Cortex of kidney (tissue), 1 donor: ENCODE measurements at regions not wholly inside any gene's neighbourhood (a gene's known extent, or its start where the extent isn't known, plus 50 kb on each side); places are given as distances from the start of the nearest gene placed in this dataset.

Source experiments
- DNase-seq: peaks from one replicate; lab custom pipeline; 2025; lab: John Stamatoyannopoulos, UW

GRCh38 chr9:89770531-89771174, 165.8 kb downstream of the GADD45G start:
- DNase-seq = no peak

- DNase-seq = no peak
Measured at GRCh38 chr9:89771205-89771604, 166.4 kb downstream of the GADD45G start.

GRCh38 chr9:89773170-89773569, 168.4 kb downstream of the GADD45G start:
- DNase-seq = no peak

GRCh38 chr9:89774858-89775370, 170.1 kb downstream of the GADD45G start:
- DNase-seq = no peak

GRCh38 chr9:89775641-89776040, 170.8 kb downstream of the GADD45G start:
- no peak for DNase-seq

GRCh38 chr9:89776795-89777525, 172.1 kb downstream of the GADD45G start:
- no peak for DNase-seq

GRCh38 chr9:89777544-89777943, 172.7 kb downstream of the GADD45G start:
- DNase-seq = no peak

- DNase-seq = no peak
Measured at GRCh38 chr9:89778100-89779090, 173.6 kb downstream of the GADD45G start.

GRCh38 chr9:89779405-89780203, 174.8 kb downstream of the GADD45G start:
- DNase-seq = no peak

- DNase-seq = no peak
Measured at GRCh38 chr9:89780959-89781358, 176.1 kb downstream of the GADD45G start.

- no peak for DNase-seq
Measured at GRCh38 chr9:89781838-89782540, 177.2 kb downstream of the GADD45G start.

- DNase-seq = no peak
Measured at GRCh38 chr9:89786655-89787054, 181.8 kb downstream of the GADD45G start.

GRCh38 chr9:89787595-89787994, 182.8 kb downstream of the GADD45G start:
- no peak for DNase-seq

GRCh38 chr9:89788434-89788833, 183.6 kb downstream of the GADD45G start:
- no peak for DNase-seq

- DNase-seq = no peak
Measured at GRCh38 chr9:89789922-89790510, 185.2 kb downstream of the GADD45G start.

GRCh38 chr9:89790542-89791109, 185.8 kb downstream of the GADD45G start:
- no peak for DNase-seq

- DNase-seq = no peak
Measured at GRCh38 chr9:89791754-89792153, 186.9 kb downstream of the GADD45G start.

- DNase-seq = no peak
Measured at GRCh38 chr9:89792189-89793123, 187.6 kb downstream of the GADD45G start.

GRCh38 chr9:89793124-89793495, 188.3 kb downstream of the GADD45G start:
- DNase-seq = no peak
